ENCODE measurements at regions not wholly inside any gene's neighbourhood (a gene's known extent, or its start where the extent isn't known, plus 50 kb on each side); places are given as distances from the start of the nearest gene placed in this dataset.

GRCh38 chr5:34455098-34455497 lies 201.0 kb upstream of the RAI14 start:
- DNase-seq (ENCODE audit: extremely low read depth in 1 of 4, low spot score in 3 of 4) (no peak), ATAC-seq (no peak), FAIRE-seq (no peak)
- in situ Hi-C loops (cut with MboI) = loop anchor here (25.0 kb wide), 1 partner anchor 1018 kb away; the partner anchor contains the start of gene TARS1
- Histone ChIP-seq H3K4me3 (no peak overlapping the region), H3K27ac (ENCODE audit: extremely low read depth, low read depth, low read length) (no peak overlapping the region), H3K36me3 (ENCODE audit: control insufficient read depth, insufficient read depth, low read length) (no peaks in the 10 kb centered on the region), H3K9me3 (replicated peaks; ENCODE audit: control insufficient read depth, insufficient read depth, low read depth, low read length) (no peaks in the 10 kb centered on the region; the same call in 1 of the 2 replicates), H3K9me1 (ENCODE audit: control insufficient read depth, insufficient read depth, low read length) (no peaks in the 10 kb centered on the region), H3K79me2 (ENCODE audit: control insufficient read depth, insufficient read depth, low read length) (no peaks in the 10 kb centered on the region), H3K4me1 (replicated peaks in 1 of 2; ENCODE audit: control insufficient read depth in 2 of 2, insufficient read depth in 2 of 2, low read length in 2 of 2) (no peaks in the 10 kb centered on the region), H3K27me3 (ENCODE audit: control insufficient read depth in 2 of 2, insufficient read depth in 2 of 2, low read length in 2 of 2) (peaks cover 7 to 16% of the 10 kb centered on the region in 2 experiments; a peak in 4 of 5 replicates), H3K9ac (ENCODE audit: insufficient read depth in 1 of 2, low read depth in 2 of 2, low read length in 2 of 2) (no peak overlapping the region), H4K20me1 (replicated peaks; ENCODE audit: control insufficient read depth, insufficient read depth, low read length) (no peaks in the 10 kb centered on the region), H3K4me2 (ENCODE audit: insufficient read depth, low read length) (no peak overlapping the region), H2AFZ (ENCODE audit: low read depth, low read length) (no peak overlapping the region)
- TF ChIP-seq SMAD4 (CRISPR knock-in tag; conservative IDR thresholded peaks at IDR 0.05) (no peak), CXXC5 (CRISPR knock-in tag; IDR thresholded peaks at IDR 0.05) (no peak), TEAD1 (CRISPR knock-in tag; IDR thresholded peaks at IDR 0.05) (no peak), KDM5B (IDR thresholded peaks at IDR 0.05; ENCODE audit: insufficient replicate concordance, low read depth, low read length) (no peak)
- TF ChIP-seq, protein P1, sequence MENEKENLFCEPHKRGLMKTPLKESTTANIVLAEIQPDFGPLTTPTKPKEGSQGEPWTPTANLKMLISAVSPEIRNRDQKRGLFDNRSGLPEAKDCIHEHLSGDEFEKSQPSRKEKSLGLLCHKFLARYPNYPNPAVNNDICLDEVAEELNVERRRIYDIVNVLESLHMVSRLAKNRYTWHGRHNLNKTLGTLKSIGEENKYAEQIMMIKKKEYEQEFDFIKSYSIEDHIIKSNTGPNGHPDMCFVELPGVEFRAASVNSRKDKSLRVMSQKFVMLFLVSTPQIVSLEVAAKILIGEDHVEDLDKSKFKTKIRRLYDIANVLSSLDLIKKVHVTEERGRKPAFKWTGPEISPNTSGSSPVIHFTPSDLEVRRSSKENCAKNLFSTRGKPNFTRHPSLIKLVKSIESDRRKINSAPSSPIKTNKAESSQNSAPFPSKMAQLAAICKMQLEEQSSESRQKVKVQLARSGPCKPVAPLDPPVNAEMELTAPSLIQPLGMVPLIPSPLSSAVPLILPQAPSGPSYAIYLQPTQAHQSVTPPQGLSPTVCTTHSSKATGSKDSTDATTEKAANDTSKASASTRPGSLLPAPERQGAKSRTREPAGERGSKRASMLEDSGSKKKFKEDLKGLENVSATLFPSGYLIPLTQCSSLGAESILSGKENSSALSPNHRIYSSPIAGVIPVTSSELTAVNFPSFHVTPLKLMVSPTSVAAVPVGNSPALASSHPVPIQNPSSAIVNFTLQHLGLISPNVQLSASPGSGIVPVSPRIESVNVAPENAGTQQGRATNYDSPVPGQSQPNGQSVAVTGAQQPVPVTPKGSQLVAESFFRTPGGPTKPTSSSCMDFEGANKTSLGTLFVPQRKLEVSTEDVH (IDR thresholded peaks at IDR 0.05; ENCODE audit: low read depth, partially characterized antibody) = no peak
- no TSS peak for BruUV-seq (replicated peaks)
- CTCF ChIA-PET (ENCODE audit: low intra/inter-chr PET ratio) = no interaction called here
- 0% methylated on average over 3 of the region's 3 CpGs for WGBS (ENCODE audit: insufficient coverage, low coverage, missing lambda C conversion rate)
- intact Hi-C loops (cut with micrococcal nuclease) = no loop called here
- POLR2A ChIA-PET = no interaction called here

Data from K562 (cell line).